ENCODE measurements at regions not wholly inside any gene's neighbourhood (a gene's known extent, or its start where the extent isn't known, plus 50 kb on each side); places are given as distances from the start of the nearest gene placed in this dataset.

DNA sequence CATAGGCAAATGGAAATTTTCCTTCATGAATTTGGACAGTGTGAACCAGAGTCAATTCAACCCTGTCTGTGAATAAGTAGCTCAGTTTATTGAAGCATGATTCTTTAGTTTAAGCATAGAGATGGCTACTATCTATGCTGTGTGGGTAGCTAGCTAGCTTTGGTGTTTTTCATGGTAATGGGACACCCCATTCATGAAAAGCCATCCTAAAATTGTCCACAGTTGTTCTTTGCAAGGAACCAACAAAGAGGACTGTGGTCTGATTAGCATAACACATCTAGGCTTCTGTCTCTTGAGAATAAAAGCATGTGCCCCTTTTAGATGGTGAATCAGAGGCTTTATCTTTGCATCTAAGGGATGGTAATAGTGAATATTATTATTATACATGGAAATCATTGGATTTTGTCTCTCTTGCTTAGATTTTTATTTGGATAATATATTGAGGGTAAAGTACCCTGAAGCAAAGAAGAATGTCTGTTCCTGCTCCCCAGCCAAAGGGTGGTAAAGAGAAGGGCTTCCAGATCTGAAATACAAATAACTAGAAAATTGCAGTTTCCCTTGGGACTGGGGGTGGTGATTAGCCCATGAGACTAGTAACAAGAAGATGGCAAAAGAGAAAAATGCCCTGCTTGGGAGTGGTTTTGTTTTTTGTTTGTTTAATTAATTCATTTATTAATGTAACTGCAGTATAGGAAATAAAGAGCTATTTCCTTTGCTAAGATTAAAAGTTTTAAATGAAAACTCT is 624.2 kb upstream of the ZNF608 start:
- TF ChIP-seq POLR2A (IDR thresholded peaks at IDR 0.05): no peak
- TF ChIP-seq, protein P1, sequence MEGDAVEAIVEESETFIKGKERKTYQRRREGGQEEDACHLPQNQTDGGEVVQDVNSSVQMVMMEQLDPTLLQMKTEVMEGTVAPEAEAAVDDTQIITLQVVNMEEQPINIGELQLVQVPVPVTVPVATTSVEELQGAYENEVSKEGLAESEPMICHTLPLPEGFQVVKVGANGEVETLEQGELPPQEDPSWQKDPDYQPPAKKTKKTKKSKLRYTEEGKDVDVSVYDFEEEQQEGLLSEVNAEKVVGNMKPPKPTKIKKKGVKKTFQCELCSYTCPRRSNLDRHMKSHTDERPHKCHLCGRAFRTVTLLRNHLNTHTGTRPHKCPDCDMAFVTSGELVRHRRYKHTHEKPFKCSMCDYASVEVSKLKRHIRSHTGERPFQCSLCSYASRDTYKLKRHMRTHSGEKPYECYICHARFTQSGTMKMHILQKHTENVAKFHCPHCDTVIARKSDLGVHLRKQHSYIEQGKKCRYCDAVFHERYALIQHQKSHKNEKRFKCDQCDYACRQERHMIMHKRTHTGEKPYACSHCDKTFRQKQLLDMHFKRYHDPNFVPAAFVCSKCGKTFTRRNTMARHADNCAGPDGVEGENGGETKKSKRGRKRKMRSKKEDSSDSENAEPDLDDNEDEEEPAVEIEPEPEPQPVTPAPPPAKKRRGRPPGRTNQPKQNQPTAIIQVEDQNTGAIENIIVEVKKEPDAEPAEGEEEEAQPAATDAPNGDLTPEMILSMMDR (IDR thresholded peaks at IDR 0.05): no peak
